ENCODE measurements at regions not wholly inside any gene's neighbourhood (a gene's known extent, or its start where the extent isn't known, plus 50 kb on each side); places are given as distances from the start of the nearest gene placed in this dataset.

DNA sequence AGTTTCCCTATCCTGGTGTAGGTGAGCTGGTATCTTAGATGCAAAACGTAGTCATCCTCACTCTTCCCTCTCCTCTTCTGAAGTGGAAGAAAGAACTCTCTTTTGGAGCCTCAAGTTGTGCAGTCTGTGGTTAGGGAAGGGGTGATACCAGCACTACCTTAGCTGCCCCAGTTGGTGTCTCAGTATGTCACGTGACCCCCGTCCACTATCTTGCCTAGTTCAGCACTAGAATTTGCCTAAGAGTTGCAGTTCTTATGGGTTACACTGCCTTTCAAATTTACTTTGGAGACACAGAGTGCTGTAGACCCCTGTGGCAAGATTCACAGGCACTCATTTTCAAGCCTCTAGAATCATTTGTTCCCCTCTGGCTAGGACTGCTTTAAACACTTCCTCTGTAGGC is 322.8 kb upstream of the EDA2R start:
- TF ChIP-seq, protein P1, sequence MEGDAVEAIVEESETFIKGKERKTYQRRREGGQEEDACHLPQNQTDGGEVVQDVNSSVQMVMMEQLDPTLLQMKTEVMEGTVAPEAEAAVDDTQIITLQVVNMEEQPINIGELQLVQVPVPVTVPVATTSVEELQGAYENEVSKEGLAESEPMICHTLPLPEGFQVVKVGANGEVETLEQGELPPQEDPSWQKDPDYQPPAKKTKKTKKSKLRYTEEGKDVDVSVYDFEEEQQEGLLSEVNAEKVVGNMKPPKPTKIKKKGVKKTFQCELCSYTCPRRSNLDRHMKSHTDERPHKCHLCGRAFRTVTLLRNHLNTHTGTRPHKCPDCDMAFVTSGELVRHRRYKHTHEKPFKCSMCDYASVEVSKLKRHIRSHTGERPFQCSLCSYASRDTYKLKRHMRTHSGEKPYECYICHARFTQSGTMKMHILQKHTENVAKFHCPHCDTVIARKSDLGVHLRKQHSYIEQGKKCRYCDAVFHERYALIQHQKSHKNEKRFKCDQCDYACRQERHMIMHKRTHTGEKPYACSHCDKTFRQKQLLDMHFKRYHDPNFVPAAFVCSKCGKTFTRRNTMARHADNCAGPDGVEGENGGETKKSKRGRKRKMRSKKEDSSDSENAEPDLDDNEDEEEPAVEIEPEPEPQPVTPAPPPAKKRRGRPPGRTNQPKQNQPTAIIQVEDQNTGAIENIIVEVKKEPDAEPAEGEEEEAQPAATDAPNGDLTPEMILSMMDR (IDR thresholded peaks at IDR 0.05; ENCODE audit: insufficient read depth, low read length, poor library complexity, severe bottlenecking) = no peak
- TF ChIP-seq EZH2phosphoT487 (conservative IDR thresholded peaks at IDR 0.05; ENCODE audit: low read length) = no peak
